ENCODE measurements at regions not wholly inside any gene's neighbourhood (a gene's known extent, or its start where the extent isn't known, plus 50 kb on each side); places are given as distances from the start of the nearest gene placed in this dataset.
"Not testable (repeated sequence)": the region's sequence is repeated elsewhere in the genome, so short reads cannot be mapped to it uniquely, and the experiment has no call there.

GRCh38 chr3:20989653-20990052 lies 761.4 kb downstream of the ZNF385D start:
- H3K36me3 ChIP-seq (replicated peaks; ENCODE audit: control insufficient read depth, insufficient read depth, low read length); H3K27me3 ChIP-seq (ENCODE audit: control insufficient read depth, insufficient read depth, low read length); H3K4me3 ChIP-seq (ENCODE audit: insufficient read depth, low read depth, low read length); DNase-seq: not testable (repeated sequence)

DNA sequence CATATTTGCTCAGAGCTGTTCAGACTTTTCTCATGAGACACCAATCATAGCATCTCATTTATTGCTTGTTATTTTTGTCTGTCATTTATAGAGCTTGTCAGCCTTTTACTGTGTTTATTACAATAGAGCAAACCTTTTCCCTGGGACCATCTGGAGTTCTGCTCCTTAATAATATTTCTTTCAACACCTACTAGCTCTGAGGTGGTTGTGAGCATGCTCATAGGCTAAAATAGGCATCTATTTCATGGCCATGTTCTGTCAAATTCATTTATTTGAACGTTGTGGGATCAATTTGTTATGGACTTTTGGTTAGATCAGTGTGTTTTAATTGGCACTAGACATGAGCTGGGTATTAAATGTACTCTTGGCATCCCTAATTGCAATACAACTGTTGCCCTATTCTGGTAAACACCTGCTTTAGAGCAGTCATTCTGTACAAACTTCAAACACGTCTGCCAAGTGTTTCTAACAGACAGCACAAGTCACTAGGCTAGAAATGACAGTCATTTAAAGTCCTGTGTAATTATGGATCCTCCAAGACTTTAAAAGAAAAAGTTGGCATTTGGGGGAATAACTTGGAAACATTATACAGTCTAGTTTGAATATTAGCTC lies 766.3 kb downstream of the ZNF385D start:
- H3K4me3 ChIP-seq (ENCODE audit: insufficient read depth, low read depth, low read length) = no peak overlapping the region
- DNase-seq = no peak
- no peaks in the 10 kb centered on the region for H3K27me3 ChIP-seq (ENCODE audit: control insufficient read depth, insufficient read depth, low read length)
- H3K36me3 ChIP-seq (replicated peaks; ENCODE audit: control insufficient read depth, insufficient read depth, low read length) = no peaks in the 10 kb centered on the region

- H3K36me3 ChIP-seq (replicated peaks; ENCODE audit: control insufficient read depth, insufficient read depth, low read length) = no peaks in the 10 kb centered on the region
Measured at GRCh38 chr3:20975188-20975651, 775.8 kb downstream of the ZNF385D start.

GRCh38 chr3:20974396-20974795 lies 776.6 kb downstream of the ZNF385D start:
- Histone ChIP-seq H3K27me3 (ENCODE audit: control insufficient read depth, insufficient read depth, low read length) (no peaks in the 10 kb centered on the region), H3K4me3 (ENCODE audit: insufficient read depth, low read depth, low read length) (no peak overlapping the region), H3K36me3 (replicated peaks; ENCODE audit: control insufficient read depth, insufficient read depth, low read length) (no peaks in the 10 kb centered on the region)
- no peak for DNase-seq

More at GRCh38 chr3:20975188-20975651, 775.8 kb downstream of the ZNF385D start:
- Histone ChIP-seq H3K4me3 (ENCODE audit: insufficient read depth, low read depth, low read length) (no peak overlapping the region), H3K27me3 (ENCODE audit: control insufficient read depth, insufficient read depth, low read length) (no peaks in the 10 kb centered on the region)
- DNase-seq = no peak

GRCh38 chr3:20970807-20971206 lies 780.2 kb downstream of the ZNF385D start:
- H3K36me3 ChIP-seq (replicated peaks; ENCODE audit: control insufficient read depth, insufficient read depth, low read length); H3K4me3 ChIP-seq (ENCODE audit: insufficient read depth, low read depth, low read length); DNase-seq; H3K27me3 ChIP-seq (ENCODE audit: control insufficient read depth, insufficient read depth, low read length): not testable (repeated sequence)

- H3K4me3 ChIP-seq (ENCODE audit: insufficient read depth, low read depth, low read length); H3K27me3 ChIP-seq (ENCODE audit: control insufficient read depth, insufficient read depth, low read length); DNase-seq; H3K36me3 ChIP-seq (replicated peaks; ENCODE audit: control insufficient read depth, insufficient read depth, low read length): not testable (repeated sequence)
Measured at GRCh38 chr3:20967485-20967884, 781.5 kb upstream of the SGO1 start.

GRCh38 chr3:20958161-20958560 lies 772.2 kb upstream of the SGO1 start:
- H3K36me3 ChIP-seq (replicated peaks; ENCODE audit: control insufficient read depth, insufficient read depth, low read length) = no peaks in the 10 kb centered on the region
- DNase-seq = no peak
- H3K4me3 ChIP-seq (ENCODE audit: insufficient read depth, low read depth, low read length) = no peak overlapping the region
- H3K27me3 ChIP-seq (ENCODE audit: control insufficient read depth, insufficient read depth, low read length) = no peaks in the 10 kb centered on the region

DNA sequence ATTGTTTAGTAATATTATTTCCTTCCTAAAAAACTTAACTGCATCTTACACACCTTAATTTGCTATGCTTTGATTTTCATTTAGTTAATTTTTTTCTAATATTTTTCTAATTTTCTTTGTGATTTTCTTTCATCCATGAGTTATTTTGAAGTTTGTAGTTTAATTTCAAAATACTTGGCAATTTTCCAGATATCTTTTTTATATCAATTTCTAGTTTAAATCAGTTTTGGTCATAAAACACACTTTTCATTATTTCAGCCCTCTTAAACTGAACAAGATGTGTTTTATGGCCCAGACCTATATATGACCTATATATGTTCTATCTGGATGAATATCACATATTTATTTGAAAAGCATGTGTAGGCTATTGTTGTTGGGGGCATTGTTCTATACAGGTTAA lies 759.9 kb upstream of the SGO1 start:
- Histone ChIP-seq H3K36me3 (replicated peaks; ENCODE audit: control insufficient read depth, insufficient read depth, low read length) (no peaks in the 10 kb centered on the region), H3K27me3 (ENCODE audit: control insufficient read depth, insufficient read depth, low read length) (no peaks in the 10 kb centered on the region), H3K4me3 (ENCODE audit: insufficient read depth, low read depth, low read length) (no peak overlapping the region)
- DNase-seq = no peak

- no peak for DNase-seq
- H3K27me3 ChIP-seq (ENCODE audit: control insufficient read depth, insufficient read depth, low read length) = no peaks in the 10 kb centered on the region
- no peak overlapping the region for H3K4me3 ChIP-seq (ENCODE audit: insufficient read depth, low read depth, low read length)
- H3K36me3 ChIP-seq (replicated peaks; ENCODE audit: control insufficient read depth, insufficient read depth, low read length) = no peaks in the 10 kb centered on the region
Measured at GRCh38 chr3:20935791-20936190, 749.8 kb upstream of the SGO1 start.

DNA sequence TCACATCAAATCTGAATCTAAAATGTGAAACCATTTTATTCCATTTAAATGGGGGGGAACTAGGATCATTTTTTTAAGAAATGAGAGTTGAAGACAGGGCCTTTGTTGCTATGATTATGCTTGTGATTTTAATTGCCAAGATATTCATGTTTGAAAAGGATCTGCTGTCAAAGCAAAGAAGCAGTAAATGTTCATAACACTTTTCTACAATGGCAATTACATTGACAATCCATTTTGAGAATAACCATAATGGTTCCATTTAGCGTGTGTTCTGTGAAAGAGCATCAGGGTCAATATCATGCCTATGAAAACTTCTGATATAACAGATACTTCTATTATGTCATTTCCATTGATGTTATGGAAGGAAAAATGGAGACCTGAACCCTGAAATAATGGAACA lies 745.8 kb upstream of the SGO1 start:
- Histone ChIP-seq H3K4me3 (ENCODE audit: insufficient read depth, low read depth, low read length) (no peak overlapping the region), H3K27me3 (ENCODE audit: control insufficient read depth, insufficient read depth, low read length) (no peaks in the 10 kb centered on the region), H3K36me3 (replicated peaks; ENCODE audit: control insufficient read depth, insufficient read depth, low read length) (no peaks in the 10 kb centered on the region)
- no peak for DNase-seq

DNA sequence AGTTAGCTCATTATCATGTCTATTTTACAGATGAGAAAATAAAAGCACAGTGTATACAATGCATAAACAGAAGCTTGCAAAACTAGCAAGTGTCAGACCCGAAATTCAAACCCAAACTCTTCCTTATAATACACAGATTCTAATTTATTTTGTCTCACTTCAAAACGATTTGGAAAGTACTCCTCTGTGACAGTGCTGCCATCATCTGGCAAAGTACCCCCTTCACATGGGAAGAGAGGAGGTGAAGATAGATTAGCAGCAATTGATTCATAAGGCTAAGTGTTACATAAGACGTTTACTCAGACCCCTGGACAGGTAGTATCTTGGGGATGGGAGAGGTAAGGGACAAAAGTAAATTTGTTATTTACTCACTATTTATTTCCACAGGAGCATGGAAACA lies 744.0 kb upstream of the SGO1 start:
- no peak overlapping the region for H3K4me3 ChIP-seq (ENCODE audit: insufficient read depth, low read depth, low read length)
- no peaks in the 10 kb centered on the region for H3K27me3 ChIP-seq (ENCODE audit: control insufficient read depth, insufficient read depth, low read length)
- peak; percentile 16 for DNase-seq

DNA sequence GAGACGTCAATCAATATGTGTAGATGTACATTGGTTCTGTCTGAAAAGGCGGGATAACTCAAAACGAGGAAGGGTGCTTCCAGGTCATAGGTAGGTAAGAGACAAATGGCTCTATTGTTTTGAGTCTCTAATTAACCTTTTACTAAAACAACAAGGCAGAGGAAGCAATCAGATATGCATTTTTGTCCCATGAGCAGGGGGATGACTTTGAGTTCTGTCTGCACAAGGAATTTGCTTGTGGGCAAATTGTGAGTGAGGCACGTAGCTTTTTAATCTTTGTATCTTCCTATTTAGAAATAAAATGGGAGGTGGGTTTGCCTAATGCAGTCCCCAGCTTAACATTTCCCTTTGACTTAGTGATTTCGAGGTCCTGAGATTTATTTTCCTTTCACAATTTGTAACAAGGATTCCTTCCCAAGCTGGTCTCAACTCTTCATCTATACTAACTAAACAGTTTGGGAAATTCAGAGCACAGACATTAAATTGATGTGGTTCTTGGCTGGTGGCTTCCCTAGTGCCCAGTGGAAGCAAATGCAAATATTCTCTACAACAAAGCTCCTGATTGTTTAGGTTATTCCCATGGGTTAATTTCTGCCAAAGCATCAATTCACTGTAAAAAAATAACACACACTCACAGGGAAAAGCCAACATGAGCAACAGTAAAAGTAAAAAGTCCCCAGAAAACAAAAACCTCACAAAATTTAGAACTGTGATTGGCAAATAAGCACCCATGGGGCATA lies 738.8 kb upstream of the SGO1 start:
- DNase-seq = no peak
- H3K36me3 ChIP-seq (replicated peaks; ENCODE audit: control insufficient read depth, insufficient read depth, low read length) = no peaks in the 10 kb centered on the region

More for the DNA sequence above, 744.0 kb upstream of the SGO1 start:
- H3K36me3 ChIP-seq (replicated peaks; ENCODE audit: control insufficient read depth, insufficient read depth, low read length) = no peaks in the 10 kb centered on the region

DNA sequence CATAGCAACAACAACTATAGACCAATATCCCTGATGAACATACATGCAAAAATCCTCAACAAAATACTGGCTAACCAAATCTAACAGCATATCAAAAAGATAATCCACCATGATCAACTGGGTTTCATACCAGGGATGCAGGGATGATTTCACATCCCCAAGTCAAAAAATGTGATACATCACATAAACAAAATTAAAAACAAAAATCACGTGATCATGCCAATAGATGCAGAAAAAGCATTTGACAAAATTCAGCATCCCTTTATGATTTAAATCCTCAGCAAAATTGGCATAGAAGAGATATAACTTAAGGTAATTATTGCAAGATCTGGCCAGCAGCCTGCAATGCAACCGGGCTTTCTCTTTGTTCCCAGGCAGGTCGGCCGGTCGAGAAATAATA lies 735.1 kb upstream of the SGO1 start:
- not testable (repeated sequence) for H3K36me3 ChIP-seq (replicated peaks; ENCODE audit: control insufficient read depth, insufficient read depth, low read length); DNase-seq; H3K27me3 ChIP-seq (ENCODE audit: control insufficient read depth, insufficient read depth, low read length); H3K4me3 ChIP-seq (ENCODE audit: insufficient read depth, low read depth, low read length)

More for the DNA sequence above, 738.8 kb upstream of the SGO1 start:
- Histone ChIP-seq H3K4me3 (ENCODE audit: insufficient read depth, low read depth, low read length) (no peak overlapping the region), H3K27me3 (ENCODE audit: control insufficient read depth, insufficient read depth, low read length) (no peaks in the 10 kb centered on the region)

GRCh38 chr3:20916951-20917606 lies 731.1 kb upstream of the SGO1 start:
- H3K27me3 ChIP-seq (ENCODE audit: control insufficient read depth, insufficient read depth, low read length) = no peaks in the 10 kb centered on the region
- H3K36me3 ChIP-seq (replicated peaks; ENCODE audit: control insufficient read depth, insufficient read depth, low read length) = no peaks in the 10 kb centered on the region
- no peak overlapping the region for H3K4me3 ChIP-seq (ENCODE audit: insufficient read depth, low read depth, low read length)
- DNase-seq = no peak

- Histone ChIP-seq H3K36me3 (replicated peaks; ENCODE audit: control insufficient read depth, insufficient read depth, low read length) (no peaks in the 10 kb centered on the region), H3K27me3 (ENCODE audit: control insufficient read depth, insufficient read depth, low read length) (no peaks in the 10 kb centered on the region), H3K4me3 (ENCODE audit: insufficient read depth, low read depth, low read length) (no peak overlapping the region)
- DNase-seq = no peak
Measured at GRCh38 chr3:20914310-20914709, 728.3 kb upstream of the SGO1 start.

All from H7 (cell line).